GM18519 (cell line): ENCODE measurements at regions not wholly inside any gene's neighbourhood (a gene's known extent, or its start where the extent isn't known, plus 50 kb on each side); places are given as distances from the start of the nearest gene placed in this dataset.
"Not testable (repeated sequence)": the region's sequence is repeated elsewhere in the genome, so short reads cannot be mapped to it uniquely, and the experiment has no call there.

Source experiments
- ATAC-seq: cut with Tn5 transposase; IDR thresholded peaks from one replicate; pipeline ENCODE4 v1.9.1; 2021; ENCODE audit warnings: mild to moderate bottlenecking, moderate library complexity; ENCODE audit not compliant: unreplicated experiment, low FRiP score

DNA sequence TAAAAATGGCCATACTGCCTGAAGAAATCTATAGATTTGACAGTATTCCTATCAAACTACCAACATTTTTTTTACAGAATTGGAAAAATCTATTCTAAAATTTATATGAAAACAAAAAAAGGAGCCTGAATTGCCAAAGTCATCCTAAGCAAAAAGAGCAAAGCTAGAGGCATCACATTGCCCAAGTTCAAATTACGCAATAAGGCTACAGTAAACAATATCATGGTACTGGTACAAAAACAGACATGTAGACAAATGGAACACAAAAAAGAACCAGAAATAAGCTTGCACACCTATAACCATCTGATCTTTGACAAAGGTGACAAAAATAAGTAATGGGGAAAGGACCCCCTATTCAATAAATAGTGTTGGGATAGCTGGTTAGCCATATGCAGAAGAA, 50.2 kb upstream of the THSD7B start:
- ATAC-seq, result no peak

DNA sequence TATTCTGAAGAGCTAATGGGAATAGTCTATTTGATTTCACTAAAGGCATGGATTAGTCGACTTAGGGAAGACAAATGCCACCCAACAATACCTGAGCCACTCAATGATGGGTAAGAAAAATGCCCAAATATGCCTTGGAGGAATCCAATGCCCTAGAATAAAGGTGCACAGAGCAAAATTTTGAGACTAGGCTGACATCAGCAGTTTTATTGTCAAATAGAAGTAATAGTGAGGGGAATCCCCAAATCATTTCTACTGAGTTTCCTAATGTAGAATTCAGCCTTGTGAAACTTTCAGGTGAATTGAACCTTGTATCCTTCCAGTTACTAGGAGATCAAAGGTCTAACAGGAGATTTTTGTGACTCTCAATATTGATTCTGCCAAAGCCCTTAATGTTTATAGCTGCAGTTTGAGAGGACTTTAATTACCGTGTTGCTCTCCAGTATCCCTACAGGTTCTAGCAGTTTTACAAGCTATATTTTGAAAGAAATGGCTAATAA, 50.8 kb upstream of the THSD7B start:
- no peak for ATAC-seq

- ATAC-seq, result no peak
Measured at GRCh38 chr2:136713739-136714138, 51.6 kb upstream of the THSD7B start.

GRCh38 chr2:136705336-136705735, 60.0 kb upstream of the THSD7B start:
- ATAC-seq, result no peak

- no peak for ATAC-seq
Measured at GRCh38 chr2:136703214-136703613, 62.1 kb upstream of the THSD7B start.

DNA sequence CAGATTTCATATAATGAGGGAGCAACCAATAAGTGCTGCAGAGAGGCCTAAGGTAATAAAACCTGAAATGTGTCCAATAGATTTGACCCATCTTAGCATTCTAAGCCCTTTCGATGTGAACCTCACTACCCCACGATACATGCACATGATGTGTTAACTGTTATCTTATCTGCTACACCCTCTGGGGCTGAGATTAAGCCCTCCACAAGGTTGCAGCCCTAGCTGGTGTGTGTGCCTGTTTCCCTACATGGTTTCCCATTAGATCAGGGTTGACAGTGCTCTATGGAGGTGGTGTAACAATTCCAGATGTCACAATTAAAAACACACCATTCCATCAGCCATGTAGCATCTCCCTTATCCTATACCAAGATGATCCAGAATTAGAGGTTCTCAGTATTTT, 68.9 kb upstream of the THSD7B start:
- no peak for ATAC-seq

GRCh38 chr2:136693966-136694365, 71.4 kb upstream of the THSD7B start:
- ATAC-seq, result no peak

DNA sequence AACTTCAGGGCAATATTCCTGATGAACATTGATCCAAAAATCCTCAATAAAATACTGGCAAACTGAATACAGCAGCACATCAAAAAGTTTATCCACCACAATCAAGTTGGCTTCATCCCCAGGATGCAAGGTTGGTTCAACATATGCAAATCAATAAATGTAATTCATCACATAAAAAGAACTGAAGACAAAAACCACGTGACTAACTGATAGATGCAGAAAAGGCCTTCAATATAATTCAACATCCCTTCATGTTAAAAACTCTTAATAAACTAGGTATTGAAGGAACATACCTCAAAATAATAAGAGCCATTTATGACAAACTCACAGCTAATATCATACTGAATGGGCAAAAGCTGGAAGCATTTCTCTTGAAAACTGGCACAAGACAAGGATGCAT, 85.3 kb upstream of the THSD7B start:
- not testable (repeated sequence) for ATAC-seq

GRCh38 chr2:136665736-136666135, 99.6 kb upstream of the THSD7B start:
- ATAC-seq, result no peak

GRCh38 chr2:136664713-136665405, 100.5 kb upstream of the THSD7B start:
- ATAC-seq, result no peak

DNA sequence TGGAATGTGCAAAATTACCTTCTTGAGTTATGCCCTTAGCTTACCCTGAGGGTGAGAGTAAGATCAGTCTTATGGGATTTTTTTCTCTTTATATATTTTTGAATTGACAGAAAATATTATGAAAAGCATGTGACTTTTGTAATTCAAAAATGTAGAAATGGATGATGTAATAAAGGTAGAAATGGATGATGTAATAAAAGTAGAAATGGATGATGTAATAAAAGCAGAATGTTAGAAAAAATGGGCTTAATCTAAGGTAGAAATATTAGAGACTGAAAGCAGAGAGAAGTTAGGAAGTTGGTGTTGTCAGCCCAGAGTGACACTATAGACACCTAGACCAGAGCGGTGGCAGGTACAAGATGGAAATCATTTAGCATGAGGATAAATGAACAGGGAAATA, 107.1 kb upstream of the THSD7B start:
- no peak for ATAC-seq

DNA sequence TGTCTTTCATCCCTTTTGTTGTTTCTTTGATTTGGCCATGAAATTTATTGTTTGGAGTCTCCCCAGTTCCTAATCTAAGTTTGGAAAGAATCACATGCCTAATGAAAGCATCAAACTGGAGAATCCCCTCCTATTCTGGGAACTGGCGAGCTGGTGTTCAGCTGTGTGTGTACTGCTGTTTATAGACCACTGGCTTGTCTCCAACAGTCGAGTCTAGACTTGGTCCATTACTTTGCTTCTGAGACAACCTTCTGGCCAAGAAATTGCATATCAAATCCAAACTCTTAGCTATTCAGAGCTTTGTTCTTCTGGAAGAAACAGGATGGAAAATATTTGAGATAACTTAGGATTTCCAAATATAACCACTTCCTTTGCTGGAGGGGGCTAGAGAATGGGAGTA, 111.5 kb upstream of the THSD7B start:
- no peak for ATAC-seq

- ATAC-seq, result no peak
Measured at GRCh38 chr2:136651456-136652010, 113.8 kb upstream of the THSD7B start.

- no peak for ATAC-seq
Measured at GRCh38 chr2:136647039-136647438, 118.3 kb upstream of the THSD7B start.

GRCh38 chr2:136645236-136645828, 120.0 kb upstream of the THSD7B start:
- ATAC-seq, result no peak

DNA sequence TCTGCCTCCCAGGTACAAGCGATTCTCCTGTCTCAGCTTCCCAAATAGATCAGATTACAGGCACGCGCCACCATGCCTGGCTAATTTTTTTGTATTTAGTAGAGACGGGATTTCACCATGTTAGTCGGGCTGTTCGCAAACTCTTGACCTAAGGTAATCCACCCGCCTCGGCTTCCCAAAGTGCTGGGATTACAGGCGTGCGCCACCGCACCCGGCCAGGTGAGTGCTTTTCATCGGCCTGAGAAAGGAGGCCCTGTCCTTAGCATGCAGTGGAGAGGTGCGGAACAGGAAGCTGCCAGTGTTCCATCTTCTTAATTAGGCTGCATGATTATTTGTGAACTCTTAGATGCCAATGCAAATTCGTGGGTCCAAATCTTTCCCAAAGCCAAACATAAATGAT, 125.7 kb upstream of the THSD7B start:
- ATAC-seq, result no peak

GRCh38 chr2:136638193-136638592, 127.2 kb upstream of the THSD7B start:
- no peak for ATAC-seq

DNA sequence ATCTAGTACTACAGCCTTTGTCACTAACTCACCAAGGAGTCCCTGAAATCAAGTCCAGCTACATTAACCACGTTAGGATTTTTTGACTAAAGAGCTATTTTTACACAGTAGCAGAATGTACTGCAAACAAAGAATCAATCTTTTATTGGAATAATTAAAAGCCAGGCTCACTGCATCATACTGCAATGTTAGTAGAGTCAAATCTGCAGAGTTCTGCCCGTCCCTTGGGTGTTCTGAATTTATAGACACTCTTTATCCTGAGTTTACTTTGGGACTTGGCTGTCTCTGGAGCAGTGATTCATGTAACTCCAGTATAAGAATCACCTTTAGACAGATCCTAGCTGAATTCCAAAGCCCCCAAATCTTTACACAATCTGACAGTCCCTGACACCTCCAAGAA, 127.9 kb upstream of the THSD7B start:
- no peak for ATAC-seq

GRCh38 chr2:136628490-136628889, 136.9 kb upstream of the THSD7B start:
- ATAC-seq, result no peak

DNA sequence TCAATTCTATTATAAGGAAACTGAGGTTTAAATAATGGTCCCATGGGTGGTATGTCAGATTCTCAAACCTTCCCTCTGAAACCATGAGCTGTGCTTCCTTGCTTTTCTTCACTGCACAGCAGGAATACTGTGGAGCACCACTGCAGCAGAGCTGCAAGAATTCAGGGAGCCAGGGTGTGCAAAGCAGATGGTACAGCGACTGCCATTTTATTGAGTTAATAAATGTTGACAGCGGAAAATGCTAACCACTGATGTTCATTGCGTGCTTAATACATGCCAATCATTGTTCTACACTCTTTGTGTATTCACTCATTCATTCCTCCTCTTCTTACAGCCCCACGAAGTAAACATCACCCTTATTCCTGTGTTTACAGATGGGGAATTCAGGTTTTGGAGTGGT, 152.2 kb upstream of the THSD7B start:
- ATAC-seq, result no peak

DNA sequence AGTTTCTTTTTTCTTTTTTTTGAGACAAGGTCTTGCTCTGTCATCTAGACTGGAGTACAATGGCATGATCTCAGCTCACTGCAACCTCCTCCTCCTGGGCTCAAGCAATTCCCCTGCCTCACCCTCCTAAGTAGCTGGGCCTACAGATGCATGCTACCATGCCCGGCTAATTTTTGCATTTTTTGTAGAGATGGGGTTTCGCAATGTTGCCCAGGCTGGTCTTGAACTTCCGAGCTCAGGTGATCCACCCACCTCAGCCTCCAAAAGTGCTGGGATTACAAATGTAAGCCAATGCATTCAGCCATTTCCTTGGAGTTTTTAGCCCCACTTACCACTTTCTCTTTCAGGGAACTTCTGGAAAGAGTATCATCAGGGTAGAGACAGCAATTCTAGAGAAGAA, 153.3 kb upstream of the THSD7B start:
- ATAC-seq, result no peak

GRCh38 chr2:136611451-136611850, 153.9 kb upstream of the THSD7B start:
- ATAC-seq, result no peak
